Stomach smooth muscle (tissue), 2 donors: ENCODE measurements at regions not wholly inside any gene's neighbourhood (a gene's known extent, or its start where the extent isn't known, plus 50 kb on each side); places are given as distances from the start of the nearest gene placed in this dataset.

ENCODE experiments used
- H3K27ac ChIP-seq: one replicate; pipeline ENCODE4 v1.7.0; 2013; ENCODE audit warnings: mild to moderate bottlenecking, low read length, inconsistent platforms
- H3K27me3 ChIP-seq, 2 donors: one replicate each; pipeline ENCODE4 v1.7.0; 2013; ENCODE audit warnings: low read length in 2 of 2; ENCODE audit not compliant: insufficient read depth in 2 of 2, control insufficient read depth in 1 of 2
- H3K36me3 ChIP-seq, 2 donors: one replicate each; pipeline ENCODE4 v1.7.0; 2013; ENCODE audit warnings: low read length in 2 of 2; ENCODE audit not compliant: control insufficient read depth in 2 of 2, insufficient read depth in 2 of 2
- H3K4me1 ChIP-seq: one replicate; pipeline ENCODE4 v1.7.0; 2013; ENCODE audit warnings: low read length; ENCODE audit not compliant: control insufficient read depth, insufficient read depth
- H3K4me3 ChIP-seq, 2 donors: one replicate each; pipeline ENCODE4 v1.7.0; 2013; ENCODE audit warnings: low read length in 2 of 2
- H3K9ac ChIP-seq, 2 donors: one replicate each; pipeline ENCODE4 v1.7.0; 2013; ENCODE audit warnings: low read length in 2 of 2, mild to moderate bottlenecking in 1 of 2
- H3K9me3 ChIP-seq, 2 donors: one replicate each; pipeline ENCODE4 v1.7.0; 2013; ENCODE audit warnings: low read length in 2 of 2; ENCODE audit not compliant: control insufficient read depth in 2 of 2
- donor health status: healthy.
- donor health status: Pancreatic carcinoma.

DNA sequence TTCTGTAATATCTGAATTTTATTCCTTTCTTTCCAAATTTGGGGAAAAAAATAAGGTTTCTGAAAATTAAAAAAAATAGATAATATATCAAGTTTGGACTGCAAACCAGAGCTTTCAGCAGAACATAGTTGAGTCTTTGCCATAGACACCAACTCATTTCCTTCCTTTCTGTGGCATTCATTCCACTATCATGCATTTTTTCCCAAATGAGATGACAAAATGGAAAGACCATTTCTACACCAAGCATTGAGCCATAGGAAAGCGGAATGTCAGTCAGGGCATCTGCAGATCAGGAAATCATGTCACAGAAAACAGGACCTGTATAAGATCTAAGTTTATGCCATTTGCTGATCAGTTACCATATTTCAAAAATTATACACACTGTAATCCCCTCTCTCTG lies 333.3 kb upstream of the THBS1 start:
- no peak overlapping the region for H3K4me3 ChIP-seq
- H3K27ac ChIP-seq: no peak overlapping the region
- H3K27me3 ChIP-seq: no peaks in the 10 kb centered on the region
- H3K36me3 ChIP-seq: no peaks in the 10 kb centered on the region
- no peak overlapping the region for H3K9ac ChIP-seq
- no peaks in the 10 kb centered on the region for H3K4me1 ChIP-seq
- no peaks in the 10 kb centered on the region for H3K9me3 ChIP-seq

DNA sequence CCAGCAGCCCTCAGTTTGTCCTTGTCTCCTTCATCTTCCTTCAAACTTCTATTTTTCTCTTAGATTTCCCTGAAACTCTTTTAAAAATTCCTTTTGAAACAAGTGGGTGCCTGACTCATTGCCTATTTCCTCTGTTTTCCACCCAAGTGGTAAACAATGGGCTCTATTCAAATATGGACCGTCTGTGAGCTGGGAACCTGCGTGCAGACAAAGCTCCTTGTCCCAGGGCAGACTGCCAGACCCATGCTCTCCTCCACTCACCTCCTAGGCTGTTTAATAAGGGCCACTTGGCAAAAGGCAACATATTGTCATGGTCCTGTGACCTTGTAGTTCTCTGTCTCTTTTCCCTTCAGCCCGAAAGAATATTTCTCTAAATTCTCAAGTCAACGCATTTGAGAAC lies 332.7 kb upstream of the THBS1 start:
- Histone ChIP-seq H3K9ac (no peak overlapping the region), H3K4me3 (no peak overlapping the region), H3K27me3 (no peaks in the 10 kb centered on the region), H3K4me1 (no peaks in the 10 kb centered on the region), H3K36me3 (no peaks in the 10 kb centered on the region), H3K27ac (no peak overlapping the region), H3K9me3 (no peaks in the 10 kb centered on the region)

GRCh38 chr15:39250001-39250400 lies 330.9 kb upstream of the THBS1 start:
- Histone ChIP-seq H3K36me3 (no peaks in the 10 kb centered on the region), H3K9ac (no peak overlapping the region), H3K4me1 (no peaks in the 10 kb centered on the region), H3K27ac (no peak overlapping the region), H3K4me3 (no peak overlapping the region), H3K9me3 (no peaks in the 10 kb centered on the region), H3K27me3 (no peaks in the 10 kb centered on the region)

GRCh38 chr15:39250460-39251186 lies 330.3 kb upstream of the THBS1 start:
- no peak overlapping the region for H3K4me3 ChIP-seq
- H3K9me3 ChIP-seq: no peaks in the 10 kb centered on the region
- no peaks in the 10 kb centered on the region for H3K36me3 ChIP-seq
- H3K9ac ChIP-seq: no peak overlapping the region
- no peaks in the 10 kb centered on the region for H3K4me1 ChIP-seq
- H3K27me3 ChIP-seq: no peaks in the 10 kb centered on the region
- H3K27ac ChIP-seq: no peak overlapping the region

DNA sequence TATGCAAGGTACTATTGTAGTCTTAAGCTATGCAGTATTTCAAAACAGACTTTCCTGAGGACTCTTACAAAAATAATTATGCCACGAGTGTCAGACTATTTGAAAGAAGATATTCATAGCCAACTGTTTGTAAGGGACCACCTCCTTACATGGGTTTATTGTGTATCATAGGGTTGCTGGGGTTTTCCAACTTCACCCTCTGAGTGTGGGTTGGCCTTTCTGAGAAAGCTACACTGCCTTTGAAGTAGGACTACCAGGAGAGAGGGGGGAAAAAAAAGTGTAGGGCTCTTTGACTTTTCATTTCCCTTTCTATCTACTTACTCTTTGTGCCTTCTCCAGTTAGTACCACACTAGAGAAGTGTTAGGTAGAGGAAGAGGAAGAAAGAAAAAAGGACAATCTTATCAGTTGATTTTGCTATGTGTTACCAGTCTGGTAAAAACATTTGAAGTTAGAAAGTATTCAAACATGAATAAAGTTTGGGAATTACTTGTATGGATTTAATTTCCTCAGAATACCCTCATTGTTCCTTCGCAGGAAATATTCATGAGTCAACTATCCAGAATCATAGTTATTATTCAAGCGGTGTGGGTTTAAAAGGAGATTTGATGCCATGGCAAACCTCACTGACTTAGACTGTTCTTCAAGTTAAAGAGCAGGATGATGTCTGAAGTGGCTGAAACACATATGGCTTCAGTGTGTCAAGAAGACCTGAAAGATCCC lies 329.3 kb upstream of the THBS1 start:
- H3K9ac ChIP-seq: no peak overlapping the region
- H3K4me1 ChIP-seq: no peaks in the 10 kb centered on the region
- no peak overlapping the region for H3K4me3 ChIP-seq
- H3K27ac ChIP-seq: no peak overlapping the region
- no peaks in the 10 kb centered on the region for H3K9me3 ChIP-seq
- no peaks in the 10 kb centered on the region for H3K36me3 ChIP-seq
- no peaks in the 10 kb centered on the region for H3K27me3 ChIP-seq

GRCh38 chr15:39252134-39252470 lies 328.8 kb upstream of the THBS1 start:
- no peak overlapping the region for H3K9ac ChIP-seq
- H3K27ac ChIP-seq: no peak overlapping the region
- H3K4me1 ChIP-seq: no peaks in the 10 kb centered on the region
- H3K27me3 ChIP-seq: no peaks in the 10 kb centered on the region
- H3K4me3 ChIP-seq: no peak overlapping the region
- no peaks in the 10 kb centered on the region for H3K9me3 ChIP-seq
- no peaks in the 10 kb centered on the region for H3K36me3 ChIP-seq

DNA sequence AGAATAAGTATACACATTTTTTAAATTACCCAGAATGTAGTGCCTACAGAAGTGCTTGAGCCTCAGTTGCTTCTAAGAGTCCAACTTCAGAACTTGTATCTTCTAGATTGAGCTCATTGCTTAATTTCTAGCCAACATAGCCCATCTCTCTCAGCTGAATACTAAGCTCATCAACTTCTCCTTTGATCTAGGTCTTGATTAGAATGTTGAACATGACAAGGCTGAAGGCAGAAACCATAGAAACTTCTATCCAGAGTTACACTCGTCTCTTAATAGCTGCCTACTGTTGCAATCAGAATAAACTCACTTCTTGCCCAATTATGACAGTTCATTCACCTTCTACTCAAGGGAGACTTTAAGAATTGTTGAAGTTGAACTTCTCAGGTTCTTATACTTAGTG lies 327.3 kb upstream of the THBS1 start:
- Histone ChIP-seq H3K27ac (no peak overlapping the region), H3K9ac (no peak overlapping the region), H3K4me3 (no peak overlapping the region), H3K4me1 (no peaks in the 10 kb centered on the region), H3K9me3 (no peaks in the 10 kb centered on the region), H3K27me3 (no peaks in the 10 kb centered on the region), H3K36me3 (no peaks in the 10 kb centered on the region)

DNA sequence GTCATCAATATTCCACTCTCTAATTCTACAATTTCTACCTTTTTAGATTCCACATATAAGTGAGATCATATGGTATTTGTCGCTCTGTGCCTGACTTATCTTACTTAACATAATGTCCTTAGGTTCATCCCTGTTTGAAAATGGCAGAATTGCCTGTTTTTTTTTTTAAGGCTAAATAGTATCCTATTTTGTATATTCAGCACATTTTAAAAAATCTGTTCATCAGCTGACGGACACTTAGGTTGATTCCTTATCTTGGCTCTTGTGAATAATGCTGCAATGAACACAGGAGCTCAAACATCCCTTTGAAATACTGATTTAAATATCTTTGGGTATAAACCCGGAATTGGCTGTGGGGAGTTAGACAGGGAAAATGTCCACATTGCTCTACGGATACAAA lies 326.7 kb upstream of the THBS1 start:
- H3K9me3 ChIP-seq: no peaks in the 10 kb centered on the region
- no peak overlapping the region for H3K4me3 ChIP-seq
- H3K27ac ChIP-seq: no peak overlapping the region
- no peaks in the 10 kb centered on the region for H3K4me1 ChIP-seq
- H3K9ac ChIP-seq: no peak overlapping the region
- no peaks in the 10 kb centered on the region for H3K27me3 ChIP-seq
- H3K36me3 ChIP-seq: no peaks in the 10 kb centered on the region

DNA sequence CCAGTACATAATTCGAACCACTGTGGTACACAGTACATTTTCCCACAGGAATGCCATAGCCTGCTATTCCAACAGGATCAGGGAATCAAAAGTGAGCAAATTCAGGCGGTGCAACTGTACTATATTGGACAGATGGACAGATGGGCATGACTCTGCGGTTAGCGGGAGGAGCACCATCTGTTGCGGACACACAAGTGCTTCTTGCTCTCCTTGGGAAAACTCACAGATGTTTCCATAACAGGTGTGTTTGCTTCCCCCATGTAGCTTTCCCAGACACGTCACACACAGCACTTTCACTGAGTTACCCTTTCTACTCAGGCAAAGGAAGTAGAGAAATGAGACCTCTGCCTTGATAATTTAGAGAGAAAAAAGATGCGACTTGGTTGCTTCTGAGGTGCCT lies 325.1 kb upstream of the THBS1 start:
- Histone ChIP-seq H3K4me3 (no peak overlapping the region), H3K36me3 (no peaks in the 10 kb centered on the region), H3K27me3 (no peaks in the 10 kb centered on the region), H3K27ac (no peak overlapping the region), H3K9me3 (no peaks in the 10 kb centered on the region), H3K4me1 (no peaks in the 10 kb centered on the region), H3K9ac (no peak overlapping the region)

DNA sequence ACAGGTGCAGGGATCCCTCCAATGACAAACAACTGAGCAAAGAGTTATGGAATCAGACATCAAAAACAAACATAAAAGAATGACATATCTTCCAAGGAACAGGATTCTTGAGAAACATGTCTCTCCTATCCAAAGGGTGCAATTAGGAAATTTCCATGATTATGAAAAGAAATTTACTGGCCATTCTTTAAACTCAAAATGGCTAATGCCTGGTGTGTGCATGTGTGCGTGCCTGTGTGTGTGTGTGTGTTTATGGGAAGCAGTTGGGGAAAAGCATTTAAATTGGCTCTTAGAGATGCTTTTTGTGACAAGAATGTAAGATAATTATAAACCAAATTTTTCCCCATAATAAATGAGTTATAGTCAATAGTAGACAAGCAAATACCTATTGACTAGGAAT lies 320.5 kb upstream of the THBS1 start:
- Histone ChIP-seq H3K27me3 (no peaks in the 10 kb centered on the region), H3K36me3 (no peaks in the 10 kb centered on the region), H3K27ac (no peak overlapping the region), H3K9me3 (no peaks in the 10 kb centered on the region), H3K9ac (no peak overlapping the region), H3K4me1 (no peaks in the 10 kb centered on the region), H3K4me3 (no peak overlapping the region)

DNA sequence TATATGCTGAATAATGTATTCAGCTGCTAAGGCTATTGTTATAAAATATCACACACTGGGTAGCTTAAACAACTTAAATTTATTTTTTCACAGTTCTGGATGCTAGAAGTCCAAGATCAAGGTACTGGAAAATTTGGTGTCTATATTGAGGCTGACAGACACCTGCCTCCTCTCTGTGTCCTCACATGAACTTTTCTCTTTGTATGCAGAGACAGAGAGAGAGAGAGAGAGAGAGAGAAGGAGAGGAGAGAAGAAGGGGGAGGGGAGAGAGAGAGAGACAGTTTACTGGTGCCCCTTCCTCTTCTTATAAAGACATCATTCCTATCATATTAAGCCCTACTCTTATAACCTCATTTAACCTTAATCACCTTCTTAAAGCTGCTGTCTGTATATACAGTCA lies 320.1 kb upstream of the THBS1 start:
- Histone ChIP-seq H3K27me3 (no peaks in the 10 kb centered on the region), H3K4me3 (no peak overlapping the region), H3K36me3 (no peaks in the 10 kb centered on the region), H3K9ac (no peak overlapping the region), H3K27ac (no peak overlapping the region), H3K4me1 (no peaks in the 10 kb centered on the region), H3K9me3 (no peaks in the 10 kb centered on the region)
